VCaP (cell line): ENCODE measurements at regions not wholly inside any gene's neighbourhood (a gene's known extent, or its start where the extent isn't known, plus 50 kb on each side); places are given as distances from the start of the nearest gene placed in this dataset.
"Not testable (repeated sequence)": the region's sequence is repeated elsewhere in the genome, so short reads cannot be mapped to it uniquely, and the experiment has no call there.

Source experiments
- H3K27ac ChIP-seq: fragments of 450-650 bp; 2 replicates; pipeline ENCODE4 v1.5.1; 2017
- CTCF ChIP-seq: fragments of 450-650 bp; conservative IDR thresholded peaks from 2 replicates; pipeline ENCODE4 v1.5.1; 2017; ENCODE audit warnings: mild to moderate bottlenecking, moderate library complexity

- no peak overlapping the region for H3K27ac ChIP-seq
- TF ChIP-seq CTCF, result no peak
Observed at GRCh38 chr5:110872200-110872599, 133.4 kb downstream of the SLC25A46 start.

- TF ChIP-seq CTCF, result no peak
Observed at GRCh38 chr5:110872963-110873362, 134.2 kb downstream of the SLC25A46 start.

GRCh38 chr5:110873773-110874437 is 135.1 kb downstream of the SLC25A46 start:
- no peak for TF ChIP-seq CTCF
- H3K27ac ChIP-seq, result no peak overlapping the region

More at GRCh38 chr5:110872963-110873362, 134.2 kb downstream of the SLC25A46 start:
- no peak overlapping the region for H3K27ac ChIP-seq

- not testable (repeated sequence) for H3K27ac ChIP-seq
Observed at GRCh38 chr5:110875115-110875514, 136.3 kb downstream of the SLC25A46 start.

- no peak for TF ChIP-seq CTCF
Observed at GRCh38 chr5:110878115-110878514, 139.3 kb downstream of the SLC25A46 start.

GRCh38 chr5:110879675-110880074 is 140.9 kb downstream of the SLC25A46 start:
- no peak overlapping the region for H3K27ac ChIP-seq
- no peak for TF ChIP-seq CTCF

More at GRCh38 chr5:110878115-110878514, 139.3 kb downstream of the SLC25A46 start:
- no peak overlapping the region for H3K27ac ChIP-seq

GRCh38 chr5:110880413-110880812 is 141.6 kb downstream of the SLC25A46 start:
- H3K27ac ChIP-seq, result no peak overlapping the region
- no peak for TF ChIP-seq CTCF

- TF ChIP-seq CTCF, result no peak
Observed at GRCh38 chr5:110884005-110884404, 145.2 kb downstream of the SLC25A46 start.

GRCh38 chr5:110887170-110887569 is 148.4 kb downstream of the SLC25A46 start:
- not testable (repeated sequence) for H3K27ac ChIP-seq

More at GRCh38 chr5:110884005-110884404, 145.2 kb downstream of the SLC25A46 start:
- H3K27ac ChIP-seq, result no peak overlapping the region

- not testable (repeated sequence) for H3K27ac ChIP-seq
Observed at GRCh38 chr5:110893854-110894483, 155.2 kb downstream of the SLC25A46 start.
